Small intestine (tissue), 7 donors: ENCODE measurements at regions not wholly inside any gene's neighbourhood (a gene's known extent, or its start where the extent isn't known, plus 50 kb on each side); places are given as distances from the start of the nearest gene placed in this dataset.

Experiments
- DNase-seq, 2 donors: peaks; one replicate each; pipeline versions ENCODE4 v3.0.0 to v3.0.0-alpha.2; 2013
- FAIRE-seq: peaks from 2 replicates; lab custom pipeline; 2012; peaks lifted over from hg19 to GRCh38; lab: Jason Lieb, UNC
- H3K27ac ChIP-seq, 3 donors: one replicate each; pipeline ENCODE4 v1.5.1; 2013; ENCODE audit warnings: low read length in 2 of 3, mild to moderate bottlenecking in 2 of 3, control low read depth in 1 of 3, inconsistent platforms in 1 of 3, low read depth in 1 of 3, moderate library complexity in 1 of 3
- H3K27me3 ChIP-seq, 3 donors: one replicate each; pipeline ENCODE4 v1.6.1; 2013; ENCODE audit warnings: low read length in 3 of 3, inconsistent platforms in 1 of 3; ENCODE audit not compliant: control insufficient read depth in 3 of 3, insufficient read depth in 3 of 3
- H3K36me3 ChIP-seq, 3 donors: one replicate each; pipeline ENCODE4 v1.6.1; 2013; ENCODE audit warnings: low read length in 3 of 3, inconsistent platforms in 1 of 3, low read depth in 1 of 3, mild to moderate bottlenecking in 1 of 3, moderate library complexity in 1 of 3; ENCODE audit not compliant: control insufficient read depth in 3 of 3, insufficient read depth in 2 of 3
- H3K4me1 ChIP-seq, 3 donors: one replicate each; pipeline ENCODE4 v1.6.1; 2013; ENCODE audit warnings: low read length in 2 of 3, inconsistent platforms in 1 of 3, low read depth in 1 of 3, mild to moderate bottlenecking in 1 of 3, moderate library complexity in 1 of 3; ENCODE audit not compliant: control insufficient read depth in 3 of 3, insufficient read depth in 2 of 3
- H3K4me3 ChIP-seq, 3 donors: one replicate each; pipeline ENCODE4 v1.5.1; 2013; ENCODE audit warnings: low read length in 3 of 3, control low read depth in 1 of 3, inconsistent platforms in 1 of 3, low read depth in 1 of 3, mild to moderate bottlenecking in 1 of 3, moderate library complexity in 1 of 3
- H3K9me3 ChIP-seq, 2 donors: one replicate each; pipeline ENCODE4 v1.6.1; 2013; ENCODE audit warnings: low read depth in 1 of 2, low read length in 1 of 2; ENCODE audit not compliant: control insufficient read depth in 2 of 2, insufficient read depth in 1 of 2
- WGBS, 3 donors: extraction: QIAGEN DNeasy Blood & Tissue Kit; methylation state at CpG; one replicate each; pipeline ENCODE4 v1.1.7; 2013; 5-methylcytosine and 5-hydroxymethylcytosine counted together
- donor health status: healthy with polysubstance abuse.
- donor health status: control.
- donor health status: control.
- donor health status: Bipolar disorder and iron deficiency.
- donor health status: healthy.

DNA sequence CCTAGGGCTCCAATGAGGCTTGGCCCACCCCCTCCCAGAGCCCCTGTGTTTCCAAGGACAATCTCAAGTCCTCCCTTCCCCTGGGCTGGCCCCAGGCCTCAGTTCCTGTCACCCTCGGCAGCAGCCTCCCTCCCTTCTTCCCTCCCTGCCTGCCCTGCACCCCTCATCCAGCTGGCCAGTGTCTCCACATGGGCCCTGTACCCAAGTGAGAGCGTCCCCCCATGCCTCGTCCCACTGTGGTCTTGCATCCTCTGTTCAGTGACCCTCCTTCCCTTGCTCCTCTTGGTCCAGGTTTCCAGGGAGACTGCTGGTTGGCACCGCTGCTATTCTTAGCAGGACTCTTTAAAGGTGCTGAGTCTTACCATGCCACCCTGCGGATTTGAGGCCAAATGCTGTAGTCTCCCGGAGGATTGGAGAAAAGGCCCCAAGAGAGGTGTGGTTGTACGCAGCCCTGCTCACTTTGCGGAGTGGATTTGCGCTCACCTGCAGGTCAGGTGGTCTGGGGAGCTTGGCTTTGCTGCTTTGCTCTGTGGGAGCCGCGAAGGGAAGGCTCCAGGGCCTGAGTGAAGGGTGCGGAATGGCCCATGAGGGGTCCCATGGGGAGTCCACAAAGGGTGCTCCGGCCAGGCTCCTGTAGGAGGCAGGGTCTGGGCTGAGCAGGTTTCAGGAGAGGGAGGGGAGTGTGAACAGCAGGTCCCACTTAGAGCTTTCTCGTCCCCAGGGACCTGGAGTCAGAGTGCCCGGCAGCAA is 519.2 kb downstream of the TCERG1L start:
- no peak for FAIRE-seq
- 87 to 92% (median 90%) methylated on average over 14 to 15 of the region's 15 CpGs for WGBS, 3 donors
- no peaks in the 10 kb centered on the region for H3K4me1 ChIP-seq

DNA sequence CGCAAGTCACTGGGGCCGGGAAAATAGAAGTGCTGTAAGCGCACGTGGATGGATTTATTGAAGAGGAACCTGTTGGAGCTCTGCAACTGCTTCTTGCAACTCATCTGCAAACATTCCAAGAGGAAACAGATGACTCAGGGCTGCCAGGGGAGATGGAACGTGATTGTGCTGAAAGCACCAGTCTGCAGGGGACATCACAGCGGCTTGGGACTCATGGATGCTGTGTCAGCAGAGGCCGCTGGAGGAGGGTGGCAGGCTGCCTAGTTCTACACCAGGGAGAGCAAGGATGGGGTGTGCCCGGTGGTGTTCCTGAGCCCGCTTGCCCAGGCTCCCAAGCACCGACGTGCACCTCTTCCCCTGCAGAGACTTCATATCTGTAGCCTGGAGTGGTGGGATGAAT is 515.7 kb downstream of the TCERG1L start:
- no peak for DNase-seq
- Histone ChIP-seq H3K4me1 (no peaks in the 10 kb centered on the region), H3K4me3 (no peak overlapping the region), H3K36me3 (no peaks in the 10 kb centered on the region), H3K27me3 (peaks cover 0 to 3% (median 0%) of the 10 kb centered on the region in 3 donors), H3K9me3 (peaks cover 0 to 16% of the 10 kb centered on the region in 2 donors), H3K27ac (no peak overlapping the region)
- WGBS, 3 donors, result 79 to 85% (median 81%) methylated on average over 11 of the region's 11 CpGs
- FAIRE-seq, result no peak

More for the DNA sequence above, 519.2 kb downstream of the TCERG1L start:
- Histone ChIP-seq H3K27me3 (peaks cover 0 to 3% (median 0%) of the 10 kb centered on the region in 3 donors), H3K9me3 (peaks cover 0 to 16% of the 10 kb centered on the region in 2 donors), H3K36me3 (no peaks in the 10 kb centered on the region), H3K4me3 (no peak overlapping the region), H3K27ac (no peak overlapping the region)
- DNase-seq, result no peak

DNA sequence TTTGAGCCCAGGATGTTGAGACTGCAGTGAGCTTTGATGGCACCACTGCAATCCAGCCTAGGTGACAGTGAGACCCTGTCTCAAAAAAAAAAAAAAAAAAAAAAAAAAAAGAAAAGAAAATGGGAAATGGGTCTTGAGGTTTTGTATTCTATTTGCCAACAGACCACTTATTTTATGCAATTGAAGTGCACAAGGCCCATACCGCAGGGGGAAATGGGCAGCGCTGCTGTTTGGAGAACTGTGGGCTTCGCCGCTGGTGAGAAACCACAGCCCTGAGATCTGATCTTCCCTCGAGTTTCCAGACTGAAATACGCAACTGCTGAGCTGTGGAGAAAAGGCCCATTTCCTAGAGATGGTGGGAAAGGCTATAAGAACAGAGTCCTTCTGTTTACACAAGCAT is 512.0 kb downstream of the TCERG1L start:
- no peak for DNase-seq
- 63 to 77% (median 70%) methylated on average over 6 of the region's 6 CpGs for WGBS, 3 donors
- H3K4me1 ChIP-seq, result no peaks in the 10 kb centered on the region
- peaks cover 0 to 3% (median 0%) of the 10 kb centered on the region in 3 donors for H3K27me3 ChIP-seq
- no peak overlapping the region for H3K27ac ChIP-seq
- no peak for FAIRE-seq
- H3K4me3 ChIP-seq, result no peak overlapping the region
- H3K36me3 ChIP-seq, result no peaks in the 10 kb centered on the region
- H3K9me3 ChIP-seq, result no peaks in the 10 kb centered on the region

DNA sequence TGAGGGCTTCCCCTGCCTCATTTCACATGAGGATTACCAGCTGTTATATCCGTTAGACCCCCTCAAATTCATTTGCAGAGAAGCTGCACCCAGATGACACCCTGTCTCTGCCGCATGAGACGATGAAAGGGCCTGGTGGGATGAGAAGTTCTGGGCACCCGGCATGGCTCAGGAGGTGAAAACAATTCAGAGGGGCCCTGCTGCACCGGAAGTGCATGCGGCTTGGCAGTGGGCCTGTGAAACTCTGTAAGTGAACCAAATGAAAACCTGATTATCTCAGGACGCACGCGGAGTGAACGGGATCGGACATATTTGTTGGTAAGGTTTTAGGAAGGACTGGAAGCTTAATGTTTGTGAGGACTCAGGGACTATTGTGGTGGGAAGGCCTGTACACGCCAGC is 511.2 kb downstream of the TCERG1L start:
- Histone ChIP-seq H3K4me3 (no peak overlapping the region), H3K4me1 (no peaks in the 10 kb centered on the region), H3K27ac (no peak overlapping the region), H3K9me3 (no peaks in the 10 kb centered on the region), H3K36me3 (no peaks in the 10 kb centered on the region), H3K27me3 (peaks cover 0 to 3% (median 0%) of the 10 kb centered on the region in 3 donors)
- DNase-seq, result no peak
- 91 to 92% (median 91%) methylated on average over 12 of the region's 12 CpGs for WGBS, 3 donors
- FAIRE-seq, result no peak

DNA sequence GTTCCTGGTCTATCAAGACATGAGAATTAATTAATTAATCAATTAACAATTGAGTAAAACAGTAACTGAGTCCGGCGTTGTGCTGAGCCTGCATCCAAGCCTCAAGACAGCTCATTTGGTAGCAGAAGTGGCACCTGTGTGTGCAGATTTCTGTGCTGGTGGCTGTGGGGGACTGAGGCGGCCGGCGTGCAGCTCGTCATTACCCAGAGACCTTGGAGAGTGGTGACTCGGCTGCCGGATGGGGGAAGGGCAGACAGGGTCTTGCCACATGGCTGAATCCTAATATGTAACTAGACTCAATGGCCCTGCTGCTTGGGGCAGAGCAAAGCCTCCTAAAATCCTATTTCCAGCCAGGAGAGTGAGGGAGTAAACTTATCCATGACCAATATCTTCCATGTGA is 510.2 kb downstream of the TCERG1L start:
- no peak for FAIRE-seq
- H3K27ac ChIP-seq, result no peak overlapping the region
- no peaks in the 10 kb centered on the region for H3K9me3 ChIP-seq
- no peaks in the 10 kb centered on the region for H3K4me1 ChIP-seq
- no peaks in the 10 kb centered on the region for H3K36me3 ChIP-seq
- no peaks in the 10 kb centered on the region for H3K27me3 ChIP-seq
- H3K4me3 ChIP-seq, result no peak overlapping the region
- no peak for DNase-seq
- WGBS, 3 donors, result 65 to 76% (median 69%) methylated on average over 8 of the region's 8 CpGs

DNA sequence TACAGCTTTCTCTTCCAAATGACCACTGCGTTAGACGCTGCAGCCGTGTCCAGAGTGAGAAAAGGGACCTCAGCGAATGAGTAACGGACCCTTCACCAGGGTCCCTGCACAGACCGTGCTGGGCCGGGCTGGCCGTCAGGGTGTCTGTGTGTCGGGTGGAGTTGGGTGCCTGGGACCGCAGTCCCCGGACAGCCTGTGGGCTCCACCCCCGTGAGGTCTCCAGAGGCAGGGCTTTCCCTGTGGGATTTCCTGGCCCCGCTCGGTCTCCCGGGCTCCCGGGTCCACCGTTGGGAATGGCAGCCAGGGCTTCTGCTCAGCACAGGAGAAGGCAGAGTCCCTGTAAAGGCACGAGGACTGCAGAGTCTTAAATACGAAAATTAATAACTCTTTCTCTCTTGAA is 509.7 kb downstream of the TCERG1L start:
- H3K9me3 ChIP-seq, result no peaks in the 10 kb centered on the region
- H3K4me1 ChIP-seq, result no peaks in the 10 kb centered on the region
- H3K36me3 ChIP-seq, result no peaks in the 10 kb centered on the region
- FAIRE-seq, result no peak
- H3K27ac ChIP-seq, result no peak overlapping the region
- WGBS, 3 donors, result 67 to 80% (median 76%) methylated on average over 19 of the region's 19 CpGs
- no peak for DNase-seq
- no peak overlapping the region for H3K4me3 ChIP-seq
- H3K27me3 ChIP-seq, result no peaks in the 10 kb centered on the region

DNA sequence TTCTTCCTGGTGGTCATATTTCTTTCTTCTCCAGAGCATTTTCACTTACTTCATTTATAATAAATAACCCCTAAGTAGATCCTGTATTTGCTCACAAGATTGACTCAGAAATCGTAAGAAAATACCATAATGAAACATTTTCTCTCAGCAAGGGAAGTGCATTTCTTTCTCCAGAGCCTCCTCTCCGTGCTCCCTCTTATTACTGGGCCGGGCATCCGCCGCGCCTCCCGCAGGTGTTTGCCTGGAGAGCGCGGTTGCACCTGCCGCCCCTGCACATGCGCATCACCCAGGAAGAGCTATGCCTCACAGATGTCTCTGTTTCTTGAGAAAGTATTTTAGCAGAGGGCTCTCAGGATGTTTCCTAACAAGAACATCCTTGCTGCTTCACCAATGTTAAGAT is 509.2 kb downstream of the TCERG1L start:
- H3K36me3 ChIP-seq, result no peaks in the 10 kb centered on the region
- FAIRE-seq (no peak), DNase-seq (no peak)
- H3K27me3 ChIP-seq, result no peaks in the 10 kb centered on the region
- H3K27ac ChIP-seq, result no peak overlapping the region
- H3K4me3 ChIP-seq, result no peak overlapping the region
- no peaks in the 10 kb centered on the region for H3K4me1 ChIP-seq
- 85 to 92% (median 90%) methylated on average over 11 of the region's 11 CpGs for WGBS, 3 donors
- no peaks in the 10 kb centered on the region for H3K9me3 ChIP-seq

DNA sequence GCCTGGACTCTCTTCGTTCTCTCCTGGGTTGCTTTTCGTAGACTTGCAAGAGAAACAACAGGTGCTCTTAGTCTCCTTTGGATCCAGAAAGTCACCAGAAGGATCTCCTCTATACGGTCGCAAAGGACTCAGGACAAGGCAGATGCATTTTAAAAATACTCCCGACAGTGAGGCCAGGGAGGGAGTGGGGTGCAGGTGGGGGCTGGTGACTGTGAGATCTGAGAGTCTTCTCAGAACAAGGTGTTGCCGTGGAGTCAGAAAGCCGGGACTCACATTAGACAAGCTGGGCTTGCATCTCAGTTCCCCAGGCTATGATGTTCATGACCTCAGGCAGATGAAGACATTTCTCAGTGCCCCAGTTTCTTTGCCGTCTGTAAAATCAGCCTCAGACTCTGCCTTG is 507.2 kb downstream of the TCERG1L start:
- Histone ChIP-seq H3K27ac (no peak overlapping the region), H3K9me3 (no peaks in the 10 kb centered on the region), H3K4me1 (no peaks in the 10 kb centered on the region), H3K27me3 (no peaks in the 10 kb centered on the region), H3K4me3 (no peak overlapping the region), H3K36me3 (no peaks in the 10 kb centered on the region)
- 85 to 87% (median 86%) methylated on average over 8 of the region's 8 CpGs for WGBS, 3 donors
- FAIRE-seq, result no peak
- DNase-seq, result no peak
